MM.1S (cell line): ENCODE measurements at regions not wholly inside any gene's neighbourhood (a gene's known extent, or its start where the extent isn't known, plus 50 kb on each side); places are given as distances from the start of the nearest gene placed in this dataset.
"Not testable (repeated sequence)": the region's sequence is repeated elsewhere in the genome, so short reads cannot be mapped to it uniquely, and the experiment has no call there.

Experiments
- CTCF ChIP-seq: fragments of 300-600 bp; sonication (generic); IDR thresholded peaks from 2 replicates; pipeline ENCODE4 v1.5.1; 2016; ENCODE audit warnings: antibody characterized with exemption, low read length, mixed read lengths
- EZH2phosphoT487 ChIP-seq: fragments of 300-600 bp; sonication (generic); IDR thresholded peaks from 2 replicates; pipeline ENCODE4 v1.6.1; 2018; ENCODE audit warnings: antibody characterized with exemption, low read length

GRCh38 chr7:91729046-91729445 is 151.5 kb downstream of the MTERF1 start:
- TF ChIP-seq CTCF, EZH2phosphoT487: not testable (repeated sequence)
